HEK293 (cell line): ENCODE measurements at regions not wholly inside any gene's neighbourhood (a gene's known extent, or its start where the extent isn't known, plus 50 kb on each side); places are given as distances from the start of the nearest gene placed in this dataset.
A peak's percentile ranks its signal among the peaks of the same experiment; 100 is the strongest.

Source experiments
- CTCF ChIA-PET: fragments of 350-600 bp; formaldehyde crosslinking; extraction: SDS; loops from one replicate; lab custom pipeline; 2021; ENCODE audit warnings: antibody characterized with exemption; lab: Yijun Ruan, JAX
- POLR2A ChIA-PET: fragments of 300-600 bp; formaldehyde crosslinking; extraction: SDS; loops from one replicate; lab custom pipeline; 2020; ENCODE audit warnings: antibody characterized with exemption, inconsistent platforms; lab: Yijun Ruan, JAX
- H3K27ac ChIP-seq: fragments of 200-500 bp; sonication (Bioruptor generic); 2 replicates; pipeline ENCODE4 v1.5.1; 2014; ENCODE audit warnings: low read depth, low read length, control low read depth, inconsistent platforms; ENCODE audit errors: extremely low read depth
- H3K36me3 ChIP-seq, 2 experiments: fragments of 200-500 bp in 1 of 2; sonication (Bioruptor generic) in 1 of 2; 1 replicate in 1 of 2; 2 replicates in 1 of 2; pipeline ENCODE4 v1.5.1; 2014 to 2017; ENCODE audit warnings: inconsistent platforms in 2 of 2, low read length in 2 of 2; ENCODE audit not compliant: control insufficient read depth in 2 of 2, insufficient read depth in 1 of 2
- H3K4me1 ChIP-seq: fragments of 200-500 bp; sonication (Bioruptor generic); 2 replicates; pipeline ENCODE4 v1.5.1; 2014; ENCODE audit warnings: mild to moderate bottlenecking, low read length, inconsistent platforms; ENCODE audit not compliant: control insufficient read depth, insufficient read depth
- H3K4me3 ChIP-seq: 2 replicates; pipeline ENCODE4 v1.5.1; 2011; ENCODE audit warnings: low read depth, mild to moderate bottlenecking, control low read depth, low read length, moderate library complexity
- H3K9me3 ChIP-seq: fragments of 200-500 bp; sonication (Bioruptor generic); 2 replicates; pipeline ENCODE4 v1.5.1; 2014; ENCODE audit warnings: low read depth, low read length, inconsistent platforms; ENCODE audit not compliant: control insufficient read depth, insufficient read depth
- EGR2 ChIP-seq: fragments of 450-650 bp; formaldehyde crosslinking; IDR thresholded peaks from 2 replicates; pipeline ENCODE4 v1.5.1; 2016; ENCODE audit warnings: low read depth, missing biosample characterization, missing genetic modification characterization
- KLF7 ChIP-seq: fragments of 450-650 bp; formaldehyde crosslinking; IDR thresholded peaks from 2 replicates; pipeline ENCODE4 v1.5.1; 2016; ENCODE audit warnings: missing biosample characterization, missing genetic modification characterization, borderline replicate concordance
- MYNN ChIP-seq: fragments of 450-650 bp; formaldehyde crosslinking; IDR thresholded peaks from 2 replicates; pipeline ENCODE4 v1.5.1; 2016; ENCODE audit warnings: missing biosample characterization, missing genetic modification characterization, borderline replicate concordance
- PRDM10 ChIP-seq: fragments of 450-650 bp; formaldehyde crosslinking; IDR thresholded peaks from 2 replicates; pipeline ENCODE4 v1.5.1; 2016; ENCODE audit warnings: missing biosample characterization, missing genetic modification characterization
- REPIN1 ChIP-seq: fragments of 450-650 bp; formaldehyde crosslinking; IDR thresholded peaks from 2 replicates; pipeline ENCODE4 v1.5.1; 2017; ENCODE audit warnings: missing biosample characterization, missing genetic modification characterization, low read depth
- ZBTB6 ChIP-seq: fragments of 450-650 bp; formaldehyde crosslinking; IDR thresholded peaks from 2 replicates; pipeline ENCODE4 v1.5.1; 2017; ENCODE audit warnings: missing biosample characterization, missing genetic modification characterization
- ZNF146 ChIP-seq: fragments of 450-650 bp; formaldehyde crosslinking; IDR thresholded peaks from 2 replicates; pipeline ENCODE4 v1.5.1; 2016; ENCODE audit warnings: missing biosample characterization, missing genetic modification characterization
- ZNF19 ChIP-seq: fragments of 450-650 bp; formaldehyde crosslinking; IDR thresholded peaks from 2 replicates; pipeline ENCODE4; 2016; ENCODE audit warnings: missing biosample characterization, missing genetic modification characterization, low read depth
- ZNF311 ChIP-seq: fragments of 450-650 bp; formaldehyde crosslinking; IDR thresholded peaks from 2 replicates; pipeline ENCODE4 v1.5.1; 2017; ENCODE audit warnings: missing biosample characterization, missing genetic modification characterization, borderline replicate concordance
- ZNF48 ChIP-seq: fragments of 450-650 bp; formaldehyde crosslinking; IDR thresholded peaks from 2 replicates; pipeline ENCODE4 v1.5.1; 2016; ENCODE audit warnings: missing biosample characterization, missing genetic modification characterization
- ZNF529 ChIP-seq: fragments of 450-650 bp; formaldehyde crosslinking; IDR thresholded peaks from 2 replicates; pipeline ENCODE4 v1.5.1; 2017; ENCODE audit warnings: missing genetic modification characterization, missing biosample characterization; ENCODE audit not compliant: insufficient replicate concordance
- ZNF600 ChIP-seq: fragments of 450-650 bp; formaldehyde crosslinking; IDR thresholded peaks from 2 replicates; pipeline ENCODE4 v1.5.1; 2016; ENCODE audit warnings: missing biosample characterization, missing genetic modification characterization
- ZNF654 ChIP-seq: fragments of 450-650 bp; formaldehyde crosslinking; IDR thresholded peaks from 2 replicates; pipeline ENCODE4 v1.5.1; 2016; ENCODE audit warnings: low read depth, missing biosample characterization, missing genetic modification characterization
- ZNF76 ChIP-seq: fragments of 450-650 bp; formaldehyde crosslinking; IDR thresholded peaks from 2 replicates; pipeline ENCODE4; 2016; ENCODE audit warnings: low read depth, missing biosample characterization, missing genetic modification characterization, borderline replicate concordance
- TF ChIP-seq, protein P1 (sequence below): fragments of 450-650 bp; formaldehyde crosslinking; IDR thresholded peaks from 2 replicates; pipeline ENCODE4 v1.5.1; 2016; ENCODE audit warnings: missing biosample characterization, missing genetic modification characterization, borderline replicate concordance
- TF ChIP-seq, protein P2 (sequence below): fragments of 450-650 bp; formaldehyde crosslinking; IDR thresholded peaks from 2 replicates; pipeline ENCODE4 v1.5.1; 2016; ENCODE audit warnings: missing biosample characterization, missing genetic modification characterization

DNA sequence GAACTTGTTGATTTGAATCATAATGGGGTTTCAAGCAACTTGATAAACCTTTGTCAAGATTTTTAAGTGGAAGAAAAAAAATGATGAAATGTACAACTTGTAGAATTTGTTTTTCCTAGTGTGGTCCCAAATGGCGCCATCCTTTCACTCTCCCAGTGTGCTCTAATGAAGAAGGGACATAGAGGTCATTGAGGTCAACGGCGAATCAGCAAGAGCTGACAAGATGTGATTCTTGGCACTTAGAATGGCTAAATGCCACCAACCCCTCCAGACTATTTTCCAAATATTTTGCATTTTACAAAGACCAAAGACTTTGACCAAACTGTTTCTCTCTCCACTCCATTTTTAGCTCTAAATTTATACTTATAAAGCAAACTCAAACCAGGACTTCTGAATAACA lies 320.2 kb upstream of the MME start:
- TF ChIP-seq ZNF48 (tag by site-specific recombination): no peak
- TF ChIP-seq ZNF76 (tag by site-specific recombination): no peak
- no peak for TF ChIP-seq ZNF600
- TF ChIP-seq REPIN1 (tag by site-specific recombination): no peak
- TF ChIP-seq ZNF311 (tag by site-specific recombination): no peak
- no peak for TF ChIP-seq PRDM10 (tag by site-specific recombination)
- no peaks in the 10 kb centered on the region for H3K9me3 ChIP-seq
- H3K4me1 ChIP-seq: no peaks in the 10 kb centered on the region
- CTCF ChIA-PET: interaction anchor here (3.2 kb wide), 1 partner anchor 563 kb away, joined by 12 read pairs; no protein-coding TSS in a partner anchor
- no peaks in the 10 kb centered on the region for H3K36me3 ChIP-seq
- no peak overlapping the region for H3K27ac ChIP-seq
- POLR2A ChIA-PET: no interaction called here
- H3K4me3 ChIP-seq: no peak overlapping the region

GRCh38 chr3:154758109-154758868 lies 321.8 kb upstream of the MME start:
- Histone ChIP-seq H3K4me3 (no peak overlapping the region), H3K36me3 (no peaks in the 10 kb centered on the region), H3K9me3 (no peaks in the 10 kb centered on the region), H3K27ac (no peak overlapping the region), H3K4me1 (no peaks in the 10 kb centered on the region)
- CTCF ChIA-PET: interaction anchor here (0.5 to 3.2 kb wide), 6 partner anchors 79 to 1000 kb away, joined by 3 to 12 read pairs (median 4); no protein-coding TSS in a partner anchor
- POLR2A ChIA-PET: no interaction called here
- no peak for TF ChIP-seq MYNN (tag by site-specific recombination)
- TF ChIP-seq ZNF19 (tag by site-specific recombination): no peak
- peak; percentile 55 for TF ChIP-seq ZNF654 (tag by site-specific recombination)
- TF ChIP-seq, all 188 proteins: peak for 1

- Histone ChIP-seq H3K9me3 (no peaks in the 10 kb centered on the region), H3K36me3 (no peaks in the 10 kb centered on the region), H3K4me3 (no peak overlapping the region), H3K4me1 (no peaks in the 10 kb centered on the region), H3K27ac (no peak overlapping the region)
- POLR2A ChIA-PET: no interaction called here
- CTCF ChIA-PET: no interaction called here
- TF ChIP-seq ZNF529 (no peak), ZNF146 (tag by site-specific recombination) (no peak), KLF7 (tag by site-specific recombination) (no peak), ZBTB6 (no peak), EGR2 (tag by site-specific recombination) (no peak)
- TF ChIP-seq, protein P1, sequence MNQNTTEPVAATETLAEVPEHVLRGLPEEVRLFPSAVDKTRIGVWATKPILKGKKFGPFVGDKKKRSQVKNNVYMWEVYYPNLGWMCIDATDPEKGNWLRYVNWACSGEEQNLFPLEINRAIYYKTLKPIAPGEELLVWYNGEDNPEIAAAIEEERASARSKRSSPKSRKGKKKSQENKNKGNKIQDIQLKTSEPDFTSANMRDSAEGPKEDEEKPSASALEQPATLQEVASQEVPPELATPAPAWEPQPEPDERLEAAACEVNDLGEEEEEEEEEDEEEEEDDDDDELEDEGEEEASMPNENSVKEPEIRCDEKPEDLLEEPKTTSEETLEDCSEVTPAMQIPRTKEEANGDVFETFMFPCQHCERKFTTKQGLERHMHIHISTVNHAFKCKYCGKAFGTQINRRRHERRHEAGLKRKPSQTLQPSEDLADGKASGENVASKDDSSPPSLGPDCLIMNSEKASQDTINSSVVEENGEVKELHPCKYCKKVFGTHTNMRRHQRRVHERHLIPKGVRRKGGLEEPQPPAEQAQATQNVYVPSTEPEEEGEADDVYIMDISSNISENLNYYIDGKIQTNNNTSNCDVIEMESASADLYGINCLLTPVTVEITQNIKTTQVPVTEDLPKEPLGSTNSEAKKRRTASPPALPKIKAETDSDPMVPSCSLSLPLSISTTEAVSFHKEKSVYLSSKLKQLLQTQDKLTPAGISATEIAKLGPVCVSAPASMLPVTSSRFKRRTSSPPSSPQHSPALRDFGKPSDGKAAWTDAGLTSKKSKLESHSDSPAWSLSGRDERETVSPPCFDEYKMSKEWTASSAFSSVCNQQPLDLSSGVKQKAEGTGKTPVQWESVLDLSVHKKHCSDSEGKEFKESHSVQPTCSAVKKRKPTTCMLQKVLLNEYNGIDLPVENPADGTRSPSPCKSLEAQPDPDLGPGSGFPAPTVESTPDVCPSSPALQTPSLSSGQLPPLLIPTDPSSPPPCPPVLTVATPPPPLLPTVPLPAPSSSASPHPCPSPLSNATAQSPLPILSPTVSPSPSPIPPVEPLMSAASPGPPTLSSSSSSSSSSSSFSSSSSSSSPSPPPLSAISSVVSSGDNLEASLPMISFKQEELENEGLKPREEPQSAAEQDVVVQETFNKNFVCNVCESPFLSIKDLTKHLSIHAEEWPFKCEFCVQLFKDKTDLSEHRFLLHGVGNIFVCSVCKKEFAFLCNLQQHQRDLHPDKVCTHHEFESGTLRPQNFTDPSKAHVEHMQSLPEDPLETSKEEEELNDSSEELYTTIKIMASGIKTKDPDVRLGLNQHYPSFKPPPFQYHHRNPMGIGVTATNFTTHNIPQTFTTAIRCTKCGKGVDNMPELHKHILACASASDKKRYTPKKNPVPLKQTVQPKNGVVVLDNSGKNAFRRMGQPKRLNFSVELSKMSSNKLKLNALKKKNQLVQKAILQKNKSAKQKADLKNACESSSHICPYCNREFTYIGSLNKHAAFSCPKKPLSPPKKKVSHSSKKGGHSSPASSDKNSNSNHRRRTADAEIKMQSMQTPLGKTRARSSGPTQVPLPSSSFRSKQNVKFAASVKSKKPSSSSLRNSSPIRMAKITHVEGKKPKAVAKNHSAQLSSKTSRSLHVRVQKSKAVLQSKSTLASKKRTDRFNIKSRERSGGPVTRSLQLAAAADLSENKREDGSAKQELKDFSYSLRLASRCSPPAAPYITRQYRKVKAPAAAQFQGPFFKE: no peak
- TF ChIP-seq, protein P2, sequence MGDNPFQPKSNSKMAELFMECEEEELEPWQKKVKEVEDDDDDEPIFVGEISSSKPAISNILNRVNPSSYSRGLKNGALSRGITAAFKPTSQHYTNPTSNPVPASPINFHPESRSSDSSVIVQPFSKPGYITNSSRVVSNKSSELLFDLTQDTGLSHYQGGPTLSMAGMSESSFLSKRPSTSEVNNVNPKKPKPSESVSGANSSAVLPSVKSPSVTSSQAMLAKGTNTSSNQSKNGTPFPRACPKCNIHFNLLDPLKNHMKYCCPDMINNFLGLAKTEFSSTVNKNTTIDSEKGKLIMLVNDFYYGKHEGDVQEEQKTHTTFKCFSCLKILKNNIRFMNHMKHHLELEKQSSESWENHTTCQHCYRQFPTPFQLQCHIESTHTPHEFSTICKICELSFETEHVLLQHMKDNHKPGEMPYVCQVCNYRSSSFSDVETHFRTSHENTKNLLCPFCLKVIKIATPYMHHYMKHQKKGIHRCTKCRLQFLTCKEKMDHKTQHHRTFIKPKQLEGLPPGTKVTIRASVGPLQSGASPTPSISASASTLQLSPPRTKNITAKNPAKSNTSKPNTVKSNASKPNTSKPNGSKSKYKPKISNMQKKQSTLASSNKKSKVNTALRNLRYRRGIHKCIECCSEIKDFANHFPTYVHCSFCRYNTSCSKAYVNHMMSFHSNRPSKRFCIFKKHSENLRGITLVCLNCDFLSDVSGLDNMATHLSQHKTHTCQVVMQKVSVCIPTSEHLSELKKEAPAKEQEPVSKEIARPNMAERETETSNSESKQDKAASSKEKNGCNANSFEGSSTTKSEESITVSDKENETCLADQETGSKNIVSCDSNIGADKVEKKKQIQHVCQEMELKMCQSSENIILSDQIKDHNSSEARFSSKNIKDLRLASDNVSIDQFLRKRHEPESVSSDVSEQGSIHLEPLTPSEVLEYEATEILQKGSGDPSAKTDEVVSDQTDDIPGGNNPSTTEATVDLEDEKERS: no peak
Measured at GRCh38 chr3:154753101-154753500, 323.1 kb upstream of the GPR149 start.
